Activated CD8-positive, alpha-beta memory T cell treated with anti-CD3 and anti-CD28 coated beads for 36 hours (primary cell): ENCODE measurements at regions not wholly inside any gene's neighbourhood (a gene's known extent, or its start where the extent isn't known, plus 50 kb on each side); places are given as distances from the start of the nearest gene placed in this dataset.
"Not testable (repeated sequence)": the region's sequence is repeated elsewhere in the genome, so short reads cannot be mapped to it uniquely, and the experiment has no call there.

ENCODE experiments used
- CTCF ChIA-PET: fragments of 350-600 bp; sonication (Branson Sonifier 250); formaldehyde crosslinking; loops from one replicate; lab custom pipeline; 2021; ENCODE audit warnings: antibody characterized with exemption; lab: Charles Lee
- POLR2A ChIA-PET: fragments of 350-600 bp; sonication (Branson Sonifier 250); formaldehyde crosslinking; loops from one replicate; lab custom pipeline; 2021; ENCODE audit warnings: antibody characterized with exemption; lab: Charles Lee

DNA sequence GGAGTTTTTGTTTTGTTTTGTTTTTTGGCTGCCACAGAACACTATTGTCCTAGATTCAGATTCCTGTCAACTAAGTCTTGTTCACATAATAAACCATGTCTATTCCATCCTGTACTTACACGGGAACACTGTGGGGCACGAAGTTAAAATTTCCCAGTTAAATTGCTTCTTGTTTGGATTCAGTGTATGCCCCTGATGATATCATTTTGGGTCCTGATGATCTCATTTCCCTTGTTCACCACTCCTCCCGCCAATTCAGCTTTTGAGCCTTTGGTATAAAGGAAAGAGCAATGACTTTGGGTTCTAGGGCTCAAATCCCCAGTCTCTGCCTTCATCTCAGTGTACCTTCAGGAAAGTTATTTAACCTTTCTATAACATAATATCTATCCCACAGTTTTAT lies 333.5 kb downstream of the FBXW7 start:
- POLR2A ChIA-PET = no interaction called here
- CTCF ChIA-PET = no interaction called here

DNA sequence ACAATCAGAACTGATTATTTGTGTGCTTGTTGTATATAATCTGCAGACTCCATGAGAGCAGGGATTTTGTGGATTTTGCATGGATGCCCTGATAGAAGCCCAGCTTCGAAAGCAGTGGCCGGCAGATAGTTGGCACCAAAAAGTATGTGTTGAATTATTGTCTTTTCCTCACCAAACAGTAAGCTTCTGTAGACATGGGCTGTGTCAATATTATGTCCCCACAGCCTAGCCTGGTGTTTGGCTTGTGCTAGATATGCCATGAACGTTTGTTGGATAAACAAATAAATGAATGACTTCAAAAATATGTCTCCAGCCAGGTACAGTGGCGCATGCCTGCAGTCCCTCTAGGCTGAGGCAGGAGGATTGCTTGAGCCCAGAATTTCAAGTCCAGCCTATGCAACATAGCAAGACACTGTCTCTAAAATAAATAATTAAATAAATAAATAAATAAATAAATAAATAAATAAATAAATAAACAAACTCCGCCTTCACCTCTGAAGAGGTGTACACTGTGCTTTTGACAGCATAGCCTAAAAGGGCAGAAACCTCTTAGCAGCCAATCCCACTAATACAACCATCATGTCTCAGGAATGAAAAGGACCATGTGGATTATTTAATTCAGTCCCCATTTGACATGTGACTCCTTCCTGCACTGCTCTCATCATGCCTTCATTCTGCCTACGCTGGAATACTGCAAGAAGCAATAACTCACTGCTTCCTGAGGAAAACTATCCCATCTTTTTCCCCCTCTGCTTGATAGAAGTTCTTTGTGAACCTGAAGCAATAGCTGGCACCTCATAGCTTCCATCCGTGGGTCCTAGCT lies 335.2 kb downstream of the FBXW7 start:
- ChIA-PET CTCF (no interaction called here), POLR2A (no interaction called here)

DNA sequence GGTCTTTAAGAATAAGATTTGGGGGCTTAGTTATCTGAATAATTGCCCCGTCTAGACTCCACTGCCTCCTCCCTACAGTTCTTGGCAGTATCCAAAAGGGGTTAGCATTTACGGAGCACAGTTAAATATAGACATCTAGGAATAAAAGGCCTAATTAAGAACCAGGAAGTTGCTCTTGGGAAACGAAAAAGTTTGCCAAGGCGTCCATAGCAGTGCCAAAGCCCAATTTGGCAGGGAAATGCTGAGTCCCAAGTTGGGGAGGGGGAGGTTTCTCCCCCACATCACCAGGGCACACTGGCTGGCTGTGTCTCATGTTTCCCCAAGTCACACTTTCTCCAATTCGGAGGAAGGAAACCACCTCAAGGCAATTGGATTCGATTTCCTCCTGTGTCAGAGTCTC lies 338.7 kb downstream of the FBXW7 start:
- ChIA-PET POLR2A (no interaction called here), CTCF (no interaction called here)

DNA sequence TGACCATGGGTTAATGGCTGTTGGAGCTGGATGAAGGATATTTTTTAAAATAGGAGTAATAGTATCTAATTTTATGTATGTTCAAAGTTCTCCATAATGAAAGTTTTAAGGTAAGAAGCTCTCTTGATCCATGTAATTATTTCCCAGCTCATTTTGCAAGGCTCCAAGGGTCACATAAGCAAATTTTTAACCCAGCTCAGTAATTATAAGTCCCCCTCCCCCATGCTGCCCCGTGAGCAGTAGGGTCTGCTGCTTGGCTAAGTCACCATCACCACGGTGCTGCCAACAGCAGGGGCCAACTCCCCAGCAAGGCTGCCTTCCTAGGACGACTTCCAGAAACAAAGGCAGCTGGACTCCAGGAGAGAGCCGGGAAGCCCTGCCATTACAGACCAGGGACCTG lies 340.0 kb downstream of the FBXW7 start:
- POLR2A ChIA-PET = no interaction called here
- CTCF ChIA-PET = no interaction called here

DNA sequence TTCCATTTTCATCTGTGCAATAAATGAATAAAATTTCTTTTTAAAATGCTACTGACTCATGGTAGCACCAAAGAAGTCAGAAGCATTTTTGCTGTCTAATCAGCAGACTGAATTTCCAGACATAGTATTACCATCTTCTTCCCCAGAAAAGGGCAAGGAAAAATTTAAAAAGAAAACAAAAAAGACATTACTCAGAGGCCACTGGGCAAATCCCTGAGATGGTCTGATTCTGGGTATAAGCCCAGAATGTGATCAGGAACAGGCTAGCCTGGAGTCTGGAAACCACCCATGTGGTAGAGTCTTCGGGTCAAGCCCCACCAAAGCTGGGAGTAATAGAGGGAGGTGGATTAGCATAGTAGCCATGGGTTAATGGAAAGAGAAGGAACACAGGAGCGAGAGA lies 342.8 kb downstream of the FBXW7 start:
- POLR2A ChIA-PET = no interaction called here
- CTCF ChIA-PET = no interaction called here

DNA sequence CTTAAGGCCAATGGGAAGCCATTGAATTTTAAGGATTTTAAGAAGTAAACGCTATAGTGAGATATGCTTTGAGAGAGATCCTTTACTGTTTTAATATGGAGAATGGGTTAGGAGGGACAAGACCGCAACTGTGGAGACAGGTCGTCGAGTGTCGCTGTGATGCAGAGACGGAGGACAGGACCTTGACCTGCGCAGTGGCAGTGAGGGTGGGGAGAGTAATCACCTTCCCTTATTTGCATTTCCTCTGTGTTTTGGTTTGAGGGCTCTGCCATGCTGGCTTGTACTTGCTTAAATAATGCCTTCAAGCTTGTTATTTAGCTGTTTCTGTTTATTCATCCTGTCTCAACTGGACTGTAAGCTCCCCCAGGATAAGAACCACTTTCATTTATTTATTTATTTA lies 345.0 kb downstream of the FBXW7 start:
- POLR2A ChIA-PET = no interaction called here
- CTCF ChIA-PET = interaction anchor here (0.9 kb wide), 1 partner anchor 9 kb away, joined by 3 read pairs; no protein-coding TSS in a partner anchor

DNA sequence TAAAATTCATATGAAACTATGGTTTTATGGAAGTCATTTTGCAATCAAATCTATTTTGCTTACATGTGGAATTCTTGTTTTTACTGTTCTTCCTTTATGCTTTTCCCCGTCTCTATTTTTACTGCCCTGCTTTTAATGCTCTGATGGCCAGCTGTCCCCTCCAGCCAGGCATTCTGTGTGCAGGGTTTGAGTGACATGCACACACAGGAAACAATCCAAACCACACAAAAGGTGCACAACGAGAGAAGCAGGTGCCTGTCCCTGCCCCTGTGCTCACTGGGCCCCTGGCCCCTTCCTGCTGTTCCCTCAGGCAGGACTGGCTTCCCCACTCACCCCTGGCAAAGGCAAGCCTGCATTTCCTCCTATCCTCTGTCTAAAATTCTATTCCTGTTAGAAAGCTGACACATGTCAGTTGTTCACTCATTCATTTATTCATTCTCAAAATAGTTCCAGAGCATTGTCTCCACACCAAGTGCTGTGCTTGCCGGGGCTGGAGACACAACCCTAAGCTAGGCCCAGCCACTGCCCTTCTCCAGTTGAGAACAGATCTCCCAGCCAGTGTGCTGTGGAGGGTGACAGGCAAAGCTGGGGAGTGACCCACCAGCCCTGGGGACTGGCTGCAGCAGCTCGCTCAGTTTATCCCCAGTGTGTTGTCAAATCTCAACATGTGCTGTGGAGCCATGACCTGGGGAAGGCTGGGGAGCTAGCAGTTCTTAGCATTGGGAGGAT lies 346.3 kb downstream of the FBXW7 start:
- ChIA-PET CTCF (no interaction called here), POLR2A (no interaction called here)

DNA sequence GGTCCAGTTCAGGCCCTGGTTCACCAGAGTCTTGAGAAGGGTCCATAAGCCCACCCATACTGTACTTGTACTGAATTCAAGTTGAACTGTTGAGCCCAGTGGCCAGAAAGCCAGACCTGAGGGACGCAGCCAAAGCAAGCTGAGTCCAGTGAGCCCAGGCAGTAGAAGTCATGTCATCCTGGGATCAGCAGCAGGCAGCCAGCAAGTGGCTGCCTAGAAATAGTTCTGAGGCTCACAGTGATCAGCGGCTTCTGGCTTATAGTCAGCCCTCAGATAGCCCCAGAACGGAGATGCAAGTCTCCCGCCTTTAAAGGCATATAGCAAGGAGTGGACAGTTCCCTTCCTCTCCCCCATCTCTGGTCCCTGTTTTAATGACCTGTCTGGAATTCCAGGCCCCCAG lies 347.1 kb downstream of the FBXW7 start:
- ChIA-PET CTCF (no interaction called here), POLR2A (no interaction called here)

DNA sequence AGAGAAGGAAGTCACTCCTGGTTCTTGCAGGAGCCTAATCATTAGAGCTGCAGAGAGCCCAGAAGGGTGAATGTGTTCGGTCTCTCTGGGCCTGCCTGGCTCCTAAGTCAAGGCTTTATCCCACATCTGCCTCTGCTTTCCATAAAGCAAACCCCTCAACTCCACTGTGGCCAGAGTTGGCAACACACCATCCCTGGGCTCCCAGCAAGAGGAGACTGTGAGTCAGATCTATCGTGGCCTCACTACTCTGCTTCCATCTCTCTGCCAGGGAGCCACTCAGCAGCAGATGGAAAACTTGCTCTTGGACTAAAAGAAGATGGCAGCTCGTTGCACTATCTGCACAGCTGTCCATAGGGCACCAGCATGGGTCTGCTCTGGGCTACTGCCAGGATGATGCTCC lies 348.2 kb downstream of the FBXW7 start:
- CTCF ChIA-PET = no interaction called here
- POLR2A ChIA-PET = no interaction called here

DNA sequence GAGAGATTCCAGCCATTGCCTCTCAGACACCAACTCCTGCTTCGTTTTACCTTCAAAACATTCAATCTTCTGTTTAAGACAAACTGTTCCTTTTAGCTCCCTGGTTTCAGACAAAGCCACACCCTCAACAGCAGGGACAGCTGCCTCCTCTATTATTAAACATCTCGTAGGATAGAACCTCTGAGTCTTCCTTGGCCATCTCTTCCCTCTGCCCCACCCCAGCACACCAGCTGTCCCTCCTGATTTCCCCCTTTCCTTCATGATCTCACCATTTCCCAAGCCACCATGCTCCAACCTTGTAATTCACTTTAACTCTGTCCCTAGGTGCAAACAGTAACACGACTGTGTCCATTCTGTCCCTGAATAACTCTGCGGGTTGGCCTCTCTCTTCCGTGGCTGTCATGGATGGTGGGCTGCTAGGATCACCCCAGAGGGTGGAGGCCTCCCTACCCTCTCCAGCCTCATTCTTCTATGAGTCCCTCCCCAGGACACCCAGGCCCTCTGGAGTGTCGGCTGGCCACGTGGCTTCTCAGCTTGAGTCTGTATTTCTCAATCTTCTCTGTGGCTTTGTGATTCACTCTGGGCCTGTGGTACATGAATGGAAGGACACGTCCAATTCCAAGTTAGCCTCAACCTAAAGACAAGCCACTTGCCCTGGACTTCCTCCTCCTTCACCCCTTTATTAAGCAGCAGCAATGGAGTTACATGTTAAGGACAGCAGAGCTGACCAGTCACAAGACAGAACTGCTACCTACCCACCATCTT lies 349.9 kb downstream of the FBXW7 start:
- ChIA-PET POLR2A (no interaction called here), CTCF (no interaction called here)

DNA sequence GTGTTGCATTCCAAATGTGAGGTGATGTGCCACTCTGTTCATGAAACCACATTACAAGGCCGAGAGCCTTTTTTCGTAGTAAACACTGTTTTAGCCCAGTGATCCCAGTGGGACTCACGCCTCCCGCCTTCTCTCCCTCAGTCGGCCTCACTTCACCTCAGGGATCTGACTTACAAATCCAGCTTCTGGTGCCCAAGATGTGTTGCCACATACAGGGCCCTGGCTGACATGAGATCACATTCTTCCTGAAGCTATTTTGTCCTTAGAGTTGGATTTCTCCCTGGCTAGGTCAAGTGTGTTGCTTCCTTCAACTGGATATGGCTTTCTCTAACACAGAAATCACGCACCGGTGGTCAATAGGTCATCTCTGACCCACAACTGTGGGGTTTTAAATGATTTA lies 354.7 kb downstream of the FBXW7 start:
- POLR2A ChIA-PET = no interaction called here
- CTCF ChIA-PET = no interaction called here

DNA sequence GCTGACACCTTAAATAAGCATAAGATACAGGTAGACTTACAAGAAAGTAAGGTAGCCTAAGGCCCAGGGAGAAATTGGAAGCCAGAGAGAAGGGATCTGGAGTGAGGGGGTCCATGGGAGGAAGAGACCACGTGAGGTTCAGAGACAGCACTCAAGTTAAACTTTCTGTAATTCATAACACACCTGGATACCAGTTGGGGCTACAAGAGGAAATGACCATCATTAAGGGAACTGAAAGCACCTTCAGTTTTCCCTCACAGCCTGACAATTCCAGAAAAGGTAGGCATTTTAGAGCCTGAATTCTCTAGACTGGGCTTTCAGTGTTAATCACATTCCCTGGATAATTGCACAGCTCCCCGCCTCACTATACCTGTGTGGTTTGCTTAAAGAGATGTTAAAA lies 355.5 kb downstream of the FBXW7 start:
- CTCF ChIA-PET = no interaction called here
- POLR2A ChIA-PET = no interaction called here

DNA sequence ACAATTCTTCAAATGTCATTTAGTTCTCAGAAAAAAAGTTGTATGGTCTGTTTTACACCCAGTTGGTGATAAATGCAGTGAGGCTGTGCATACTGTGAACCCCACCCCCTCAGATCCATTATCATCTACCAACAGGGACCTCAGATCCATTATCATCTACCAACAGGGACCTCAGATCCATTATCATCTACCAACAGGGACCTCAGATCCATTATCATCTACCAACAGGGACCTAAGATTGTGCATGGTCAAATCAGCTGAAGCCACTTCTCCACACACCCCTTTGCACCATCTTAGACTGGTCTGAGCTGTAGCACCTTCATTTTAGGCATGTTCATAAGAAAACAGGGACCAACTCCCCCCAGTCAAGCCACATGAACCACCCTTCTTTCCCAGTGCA lies 358.4 kb downstream of the FBXW7 start:
- POLR2A ChIA-PET, CTCF ChIA-PET: not testable (repeated sequence)

DNA sequence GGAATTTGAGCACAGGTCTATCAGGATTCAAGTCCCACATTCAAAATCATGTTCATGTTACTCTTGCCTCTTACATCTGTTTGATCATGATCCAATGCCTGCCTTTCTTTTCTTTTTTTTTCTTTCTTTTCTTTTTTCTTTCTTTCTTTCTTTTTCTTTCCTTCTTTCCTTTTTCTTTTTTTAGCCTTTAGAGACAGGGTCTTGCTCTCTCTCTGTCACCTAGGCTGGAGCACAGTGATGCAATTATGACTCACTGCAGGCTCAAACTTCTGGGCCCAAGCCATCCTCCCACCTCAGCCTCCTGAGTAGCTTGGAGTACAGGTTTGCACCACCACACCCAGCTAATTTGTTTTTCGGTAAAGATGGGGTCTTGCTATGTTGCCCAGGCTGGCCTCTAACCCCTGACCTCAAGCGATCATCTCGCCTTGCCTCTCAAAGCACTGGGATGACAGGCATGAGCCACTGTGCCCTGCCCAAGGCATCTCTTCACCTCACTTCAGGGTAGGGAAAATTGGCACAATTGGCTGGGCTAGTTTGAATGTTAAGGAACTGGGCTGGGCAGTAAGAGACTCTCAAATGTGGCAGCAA lies 359.2 kb downstream of the FBXW7 start:
- ChIA-PET CTCF (no interaction called here), POLR2A (no interaction called here)

DNA sequence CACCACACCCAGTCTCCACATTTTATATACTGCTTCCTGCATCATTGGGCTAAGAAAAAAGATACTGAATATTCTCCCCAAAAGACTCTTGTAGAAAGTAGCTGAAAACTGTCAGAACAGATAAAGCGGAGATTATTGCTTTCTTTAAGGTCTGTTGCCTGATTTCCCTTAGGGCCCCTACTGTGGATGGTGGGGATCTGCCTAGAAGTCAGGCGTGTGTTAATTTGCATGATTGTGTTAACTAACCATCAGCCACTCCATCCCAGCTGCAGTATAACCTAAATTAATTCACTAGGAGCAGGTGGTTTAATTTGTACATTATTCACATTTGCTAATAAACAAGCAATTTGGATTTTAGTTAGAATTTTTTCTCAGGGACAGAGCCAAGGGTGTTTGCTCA lies 360.3 kb downstream of the FBXW7 start:
- CTCF ChIA-PET = no interaction called here
- POLR2A ChIA-PET = no interaction called here

DNA sequence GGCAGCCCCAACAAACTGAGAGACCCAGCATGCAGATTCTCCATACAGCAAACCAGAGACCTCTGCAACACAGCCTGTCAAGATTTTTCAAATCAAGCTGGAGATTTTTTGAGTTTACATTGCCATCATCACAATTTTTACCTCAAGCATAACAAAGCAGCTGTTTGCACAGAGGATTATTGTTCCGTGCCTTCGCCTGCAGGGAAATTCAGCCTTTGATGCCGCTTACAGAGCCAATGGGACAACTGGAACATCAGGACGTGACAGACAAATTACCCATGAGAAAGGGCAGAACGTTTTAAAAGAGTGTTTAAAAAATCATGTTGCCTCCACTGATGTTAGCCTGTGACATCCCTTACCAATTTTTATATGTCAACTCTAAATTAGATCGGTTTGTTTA lies 363.7 kb downstream of the FBXW7 start:
- POLR2A ChIA-PET = no interaction called here
- CTCF ChIA-PET = no interaction called here

DNA sequence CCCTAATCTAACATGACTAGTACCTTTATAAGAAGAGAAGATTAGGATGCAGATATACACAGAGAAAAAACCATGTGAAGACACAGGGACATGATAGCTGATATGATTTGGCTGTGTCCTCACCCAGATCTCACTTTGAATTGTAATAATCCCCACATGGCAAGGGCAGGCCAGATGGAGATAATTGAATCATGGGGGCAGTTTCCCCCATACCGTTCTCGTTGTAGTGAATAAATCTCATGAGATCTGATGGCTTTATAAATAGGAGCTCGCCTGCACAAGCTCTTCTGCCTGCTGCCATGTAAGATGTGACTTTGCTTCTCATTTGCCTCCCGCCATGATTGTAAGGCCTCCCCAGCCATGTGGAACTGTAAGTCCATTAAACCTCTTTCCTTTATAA lies 364.3 kb downstream of the FBXW7 start:
- CTCF ChIA-PET = no interaction called here
- POLR2A ChIA-PET = no interaction called here

DNA sequence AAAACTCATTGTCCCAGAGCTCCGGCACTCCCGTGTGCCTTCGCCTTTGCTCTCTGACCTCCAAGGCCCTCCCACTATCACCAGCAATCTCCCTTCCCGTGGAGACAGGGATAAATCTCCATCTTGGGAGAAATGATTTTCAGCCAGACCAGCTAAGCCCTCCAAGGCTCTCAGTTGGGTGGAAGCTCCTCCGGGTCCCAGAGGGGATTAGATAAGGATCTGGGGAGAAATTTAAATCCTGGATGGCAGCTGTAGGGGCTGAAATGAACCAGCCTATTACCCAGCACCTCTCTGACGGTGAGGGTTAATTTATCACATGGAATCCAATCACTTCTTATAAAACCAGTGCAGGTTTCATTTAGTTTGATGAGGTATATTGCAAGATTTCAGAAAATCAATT lies 366.2 kb downstream of the FBXW7 start:
- ChIA-PET CTCF (no interaction called here), POLR2A (no interaction called here)

DNA sequence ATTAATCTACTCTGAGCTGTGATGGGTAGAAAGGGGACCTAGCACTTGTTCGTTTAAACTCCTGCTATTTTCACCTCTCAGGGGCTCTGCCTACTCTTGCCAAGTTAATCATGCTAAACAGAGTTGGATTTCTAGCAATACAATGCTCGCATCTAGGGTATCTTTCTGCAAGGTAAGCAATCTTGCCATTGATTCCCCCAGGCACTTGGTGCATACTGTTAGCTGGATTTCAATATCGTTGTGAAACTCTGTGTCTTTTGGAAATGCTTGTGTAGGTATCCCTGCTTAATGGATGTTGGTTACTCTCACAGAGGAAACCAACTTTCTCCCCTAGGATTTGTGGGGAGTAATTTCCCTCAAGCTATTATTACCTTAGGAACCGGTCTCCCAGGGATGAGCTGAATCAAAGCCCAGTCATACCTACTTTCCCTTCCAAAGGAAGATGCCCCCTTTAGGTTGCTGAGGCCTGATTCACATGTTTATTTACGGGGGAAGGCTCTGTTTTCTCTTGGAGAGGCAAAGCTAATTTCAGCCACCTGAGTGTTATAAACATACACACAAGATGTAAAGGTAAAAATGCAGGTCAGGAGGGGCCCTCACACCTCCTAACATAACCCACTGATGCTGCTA lies 366.8 kb downstream of the FBXW7 start:
- CTCF ChIA-PET = no interaction called here
- POLR2A ChIA-PET = no interaction called here

DNA sequence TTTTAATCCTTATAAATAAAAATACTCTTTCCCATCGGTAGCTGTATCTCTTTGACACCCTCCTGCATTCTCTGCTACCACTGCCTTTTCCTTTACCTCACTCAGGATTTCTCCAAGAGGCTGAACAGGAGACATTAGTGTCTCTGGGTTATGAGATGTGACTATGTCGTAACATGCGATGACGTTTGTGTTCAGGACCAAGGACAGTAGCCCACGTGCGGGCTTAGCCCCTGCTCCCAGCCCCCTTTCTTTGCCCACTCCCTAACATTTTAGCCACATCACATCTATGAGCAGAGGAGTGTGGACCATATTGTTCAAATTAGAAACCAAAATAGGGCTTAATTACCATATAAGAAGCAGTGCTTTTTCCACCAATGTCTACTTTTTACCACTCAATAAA lies 369.3 kb downstream of the FBXW7 start:
- ChIA-PET CTCF (no interaction called here), POLR2A (no interaction called here)
